ENCODE measurements at regions not wholly inside any gene's neighbourhood (a gene's known extent, or its start where the extent isn't known, plus 50 kb on each side); places are given as distances from the start of the nearest gene placed in this dataset.

- H3K4me1 ChIP-seq, result no peaks in the 10 kb centered on the region
- no peaks in the 10 kb centered on the region for H3K9me3 ChIP-seq
- in situ Hi-C loops (cut with MboI; ENCODE audit: low sequenced_read_pairs), result no loop called here
- no peak for DNase-seq (ENCODE audit: low spot score in 2 of 2)
- no peaks in the 10 kb centered on the region for H3K36me3 ChIP-seq (replicated peaks)
- no peak overlapping the region for H3K4me3 ChIP-seq
- no peaks in the 10 kb centered on the region for H3K27me3 ChIP-seq (ENCODE audit: low read depth)
Observed at GRCh38 chr5:175015028-175015685, 290.8 kb downstream of the MSX2 start.

- Histone ChIP-seq H3K36me3 (replicated peaks) (no peaks in the 10 kb centered on the region), H3K9me3 (no peaks in the 10 kb centered on the region), H3K4me1 (no peaks in the 10 kb centered on the region), H3K27me3 (ENCODE audit: low read depth) (no peaks in the 10 kb centered on the region), H3K4me3 (no peak overlapping the region)
- in situ Hi-C loops (cut with MboI; ENCODE audit: low sequenced_read_pairs), result no loop called here
- DNase-seq (ENCODE audit: low spot score in 2 of 2), result no peak
Observed at GRCh38 chr5:175013251-175013650, 288.9 kb downstream of the MSX2 start.

- no peaks in the 10 kb centered on the region for H3K27me3 ChIP-seq (ENCODE audit: low read depth)
- no peaks in the 10 kb centered on the region for H3K9me3 ChIP-seq
- no peaks in the 10 kb centered on the region for H3K4me1 ChIP-seq
- no peaks in the 10 kb centered on the region for H3K36me3 ChIP-seq (replicated peaks)
- in situ Hi-C loops (cut with MboI; ENCODE audit: low sequenced_read_pairs), result no loop called here
- DNase-seq (ENCODE audit: low spot score in 2 of 2), result no peak
- H3K4me3 ChIP-seq, result no peak overlapping the region
Observed at GRCh38 chr5:175012267-175012666, 287.9 kb downstream of the MSX2 start.

- in situ Hi-C loops (cut with MboI; ENCODE audit: low sequenced_read_pairs), result no loop called here
- H3K4me3 ChIP-seq, result no peak overlapping the region
- H3K36me3 ChIP-seq (replicated peaks), result no peaks in the 10 kb centered on the region
- no peaks in the 10 kb centered on the region for H3K27me3 ChIP-seq (ENCODE audit: low read depth)
- no peaks in the 10 kb centered on the region for H3K9me3 ChIP-seq
- H3K4me1 ChIP-seq, result no peaks in the 10 kb centered on the region
- no peak for DNase-seq (ENCODE audit: low spot score in 2 of 2)
Observed at GRCh38 chr5:175003531-175003930, 279.1 kb downstream of the MSX2 start.

GRCh38 chr5:175001876-175002645, 277.7 kb downstream of the MSX2 start:
- no peak for DNase-seq (ENCODE audit: low spot score in 2 of 2)
- no peaks in the 10 kb centered on the region for H3K27me3 ChIP-seq (ENCODE audit: low read depth)

GRCh38 chr5:175001311-175001710, 276.9 kb downstream of the MSX2 start:
- no peaks in the 10 kb centered on the region for H3K36me3 ChIP-seq (replicated peaks)
- H3K9me3 ChIP-seq, result no peaks in the 10 kb centered on the region
- H3K4me3 ChIP-seq, result no peak overlapping the region
- no peaks in the 10 kb centered on the region for H3K4me1 ChIP-seq
- in situ Hi-C loops (cut with MboI; ENCODE audit: low sequenced_read_pairs), result no loop called here
- H3K27me3 ChIP-seq (ENCODE audit: low read depth), result no peaks in the 10 kb centered on the region
- DNase-seq (ENCODE audit: low spot score in 2 of 2), result no peak

More at GRCh38 chr5:175001876-175002645, 277.7 kb downstream of the MSX2 start:
- Histone ChIP-seq H3K9me3 (no peaks in the 10 kb centered on the region), H3K4me3 (no peak overlapping the region), H3K4me1 (no peaks in the 10 kb centered on the region), H3K36me3 (replicated peaks) (no peaks in the 10 kb centered on the region)
- in situ Hi-C loops (cut with MboI; ENCODE audit: low sequenced_read_pairs), result no loop called here

GRCh38 chr5:174999581-174999980, 275.2 kb downstream of the MSX2 start:
- in situ Hi-C loops (cut with MboI; ENCODE audit: low sequenced_read_pairs), result no loop called here

GRCh38 chr5:174998131-174998730, 273.8 kb downstream of the MSX2 start:
- Histone ChIP-seq H3K27me3 (ENCODE audit: low read depth) (no peaks in the 10 kb centered on the region), H3K4me1 (no peaks in the 10 kb centered on the region), H3K9me3 (no peaks in the 10 kb centered on the region), H3K36me3 (replicated peaks) (no peaks in the 10 kb centered on the region), H3K4me3 (no peak overlapping the region)
- in situ Hi-C loops (cut with MboI; ENCODE audit: low sequenced_read_pairs), result no loop called here
- no peak for DNase-seq (ENCODE audit: low spot score in 2 of 2)

More at GRCh38 chr5:174999581-174999980, 275.2 kb downstream of the MSX2 start:
- no peaks in the 10 kb centered on the region for H3K9me3 ChIP-seq
- no peak overlapping the region for H3K4me3 ChIP-seq
- H3K4me1 ChIP-seq, result no peaks in the 10 kb centered on the region
- no peaks in the 10 kb centered on the region for H3K27me3 ChIP-seq (ENCODE audit: low read depth)
- DNase-seq (ENCODE audit: low spot score in 2 of 2), result no peak
- H3K36me3 ChIP-seq (replicated peaks), result no peaks in the 10 kb centered on the region

- H3K4me1 ChIP-seq, result no peaks in the 10 kb centered on the region
- H3K9me3 ChIP-seq, result no peaks in the 10 kb centered on the region
- H3K27me3 ChIP-seq (ENCODE audit: low read depth), result no peaks in the 10 kb centered on the region
- H3K36me3 ChIP-seq (replicated peaks), result no peaks in the 10 kb centered on the region
- no peak overlapping the region for H3K4me3 ChIP-seq
- DNase-seq (ENCODE audit: low spot score in 2 of 2), result no peak
- in situ Hi-C loops (cut with MboI; ENCODE audit: low sequenced_read_pairs), result no loop called here
Observed at GRCh38 chr5:174997688-174998087, 273.3 kb downstream of the MSX2 start.

GRCh38 chr5:174996941-174997340, 272.6 kb downstream of the MSX2 start:
- Histone ChIP-seq H3K36me3 (replicated peaks) (no peaks in the 10 kb centered on the region), H3K4me3 (no peak overlapping the region), H3K4me1 (no peaks in the 10 kb centered on the region), H3K27me3 (ENCODE audit: low read depth) (no peaks in the 10 kb centered on the region), H3K9me3 (no peaks in the 10 kb centered on the region)
- in situ Hi-C loops (cut with MboI; ENCODE audit: low sequenced_read_pairs), result no loop called here
- DNase-seq (ENCODE audit: low spot score in 2 of 2), result no peak

GRCh38 chr5:174995827-174996226, 271.4 kb downstream of the MSX2 start:
- no peak for DNase-seq (ENCODE audit: low spot score in 2 of 2)
- no peaks in the 10 kb centered on the region for H3K4me1 ChIP-seq
- no peaks in the 10 kb centered on the region for H3K27me3 ChIP-seq (ENCODE audit: low read depth)
- H3K9me3 ChIP-seq, result no peaks in the 10 kb centered on the region
- no peak overlapping the region for H3K4me3 ChIP-seq
- in situ Hi-C loops (cut with MboI; ENCODE audit: low sequenced_read_pairs), result no loop called here
- H3K36me3 ChIP-seq (replicated peaks), result no peaks in the 10 kb centered on the region

- H3K27me3 ChIP-seq (ENCODE audit: low read depth), result no peaks in the 10 kb centered on the region; the same call in 1 of the 2 replicates
- H3K9me3 ChIP-seq, result no peaks in the 10 kb centered on the region
- no peak overlapping the region for H3K4me3 ChIP-seq
- no peaks in the 10 kb centered on the region for H3K4me1 ChIP-seq
- no peaks in the 10 kb centered on the region for H3K36me3 ChIP-seq (replicated peaks)
- in situ Hi-C loops (cut with MboI; ENCODE audit: low sequenced_read_pairs), result no loop called here
- no peak for DNase-seq (ENCODE audit: low spot score in 2 of 2)
Observed at GRCh38 chr5:174991847-174992246, 267.5 kb downstream of the MSX2 start.

GRCh38 chr5:174990909-174991308, 266.5 kb downstream of the MSX2 start:
- Histone ChIP-seq H3K9me3 (no peaks in the 10 kb centered on the region), H3K27me3 (ENCODE audit: low read depth) (no peaks in the 10 kb centered on the region; the same call in 1 of the 2 replicates), H3K4me1 (no peaks in the 10 kb centered on the region), H3K4me3 (no peak overlapping the region), H3K36me3 (replicated peaks) (no peaks in the 10 kb centered on the region)
- DNase-seq (ENCODE audit: low spot score in 2 of 2), result no peak
- in situ Hi-C loops (cut with MboI; ENCODE audit: low sequenced_read_pairs), result no loop called here

- Histone ChIP-seq H3K4me3 (no peak overlapping the region), H3K9me3 (no peaks in the 10 kb centered on the region), H3K27me3 (ENCODE audit: low read depth) (no peaks in the 10 kb centered on the region; the same call in 1 of the 2 replicates), H3K4me1 (no peaks in the 10 kb centered on the region), H3K36me3 (replicated peaks) (no peaks in the 10 kb centered on the region)
- no peak for DNase-seq (ENCODE audit: low spot score in 2 of 2)
- in situ Hi-C loops (cut with MboI; ENCODE audit: low sequenced_read_pairs), result no loop called here
Observed at GRCh38 chr5:174987443-174988012, 263.1 kb downstream of the MSX2 start.

Measured in HAP-1 (cell line).